WI38 (cell line): ENCODE measurements at regions not wholly inside any gene's neighbourhood (a gene's known extent, or its start where the extent isn't known, plus 50 kb on each side); places are given as distances from the start of the nearest gene placed in this dataset.

Source experiments
- H3K4me3 ChIP-seq: 2 replicates; pipeline ENCODE4 v1.5.1; 2011; ENCODE audit warnings: low read depth, mild to moderate bottlenecking, control low read depth, low read length
- TF ChIP-seq, protein P1 (sequence below): IDR thresholded peaks from 2 replicates; pipeline ENCODE4 v1.5.1; 2012; ENCODE audit warnings: low read depth, mild to moderate bottlenecking, control low read depth, low read length

- TF ChIP-seq, protein P1, sequence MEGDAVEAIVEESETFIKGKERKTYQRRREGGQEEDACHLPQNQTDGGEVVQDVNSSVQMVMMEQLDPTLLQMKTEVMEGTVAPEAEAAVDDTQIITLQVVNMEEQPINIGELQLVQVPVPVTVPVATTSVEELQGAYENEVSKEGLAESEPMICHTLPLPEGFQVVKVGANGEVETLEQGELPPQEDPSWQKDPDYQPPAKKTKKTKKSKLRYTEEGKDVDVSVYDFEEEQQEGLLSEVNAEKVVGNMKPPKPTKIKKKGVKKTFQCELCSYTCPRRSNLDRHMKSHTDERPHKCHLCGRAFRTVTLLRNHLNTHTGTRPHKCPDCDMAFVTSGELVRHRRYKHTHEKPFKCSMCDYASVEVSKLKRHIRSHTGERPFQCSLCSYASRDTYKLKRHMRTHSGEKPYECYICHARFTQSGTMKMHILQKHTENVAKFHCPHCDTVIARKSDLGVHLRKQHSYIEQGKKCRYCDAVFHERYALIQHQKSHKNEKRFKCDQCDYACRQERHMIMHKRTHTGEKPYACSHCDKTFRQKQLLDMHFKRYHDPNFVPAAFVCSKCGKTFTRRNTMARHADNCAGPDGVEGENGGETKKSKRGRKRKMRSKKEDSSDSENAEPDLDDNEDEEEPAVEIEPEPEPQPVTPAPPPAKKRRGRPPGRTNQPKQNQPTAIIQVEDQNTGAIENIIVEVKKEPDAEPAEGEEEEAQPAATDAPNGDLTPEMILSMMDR, result no peak
Observed at GRCh38 chr12:60693019-60693626, 1097.3 kb downstream of the SLC16A7 start.

GRCh38 chr12:60704171-60704914, 1108.5 kb downstream of the SLC16A7 start:
- TF ChIP-seq, protein P1, result no peak
- H3K4me3 ChIP-seq, result no peak overlapping the region

More at GRCh38 chr12:60693019-60693626, 1097.3 kb downstream of the SLC16A7 start:
- no peak overlapping the region for H3K4me3 ChIP-seq

DNA sequence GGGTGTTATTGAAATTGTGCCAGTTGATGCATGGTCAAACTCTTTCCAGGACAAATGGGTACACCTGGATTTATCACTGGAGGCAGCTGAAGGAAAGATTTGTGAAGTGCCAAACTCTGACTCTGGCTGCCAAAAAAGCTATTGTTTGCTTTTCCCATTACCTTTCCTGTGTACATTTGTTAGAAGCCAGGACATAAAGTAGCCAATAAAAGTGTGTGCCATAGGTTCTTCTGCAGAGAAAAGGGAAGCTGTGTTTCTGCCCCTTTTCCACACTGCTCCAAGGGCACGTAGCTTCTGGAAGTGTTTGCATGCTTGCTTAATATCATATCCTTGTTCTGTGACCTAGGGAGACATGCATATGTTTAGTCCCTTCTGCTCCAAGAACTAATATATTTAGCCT, 1114.4 kb downstream of the SLC16A7 start:
- TF ChIP-seq, protein P1, result no peak
- H3K4me3 ChIP-seq, result no peak overlapping the region

DNA sequence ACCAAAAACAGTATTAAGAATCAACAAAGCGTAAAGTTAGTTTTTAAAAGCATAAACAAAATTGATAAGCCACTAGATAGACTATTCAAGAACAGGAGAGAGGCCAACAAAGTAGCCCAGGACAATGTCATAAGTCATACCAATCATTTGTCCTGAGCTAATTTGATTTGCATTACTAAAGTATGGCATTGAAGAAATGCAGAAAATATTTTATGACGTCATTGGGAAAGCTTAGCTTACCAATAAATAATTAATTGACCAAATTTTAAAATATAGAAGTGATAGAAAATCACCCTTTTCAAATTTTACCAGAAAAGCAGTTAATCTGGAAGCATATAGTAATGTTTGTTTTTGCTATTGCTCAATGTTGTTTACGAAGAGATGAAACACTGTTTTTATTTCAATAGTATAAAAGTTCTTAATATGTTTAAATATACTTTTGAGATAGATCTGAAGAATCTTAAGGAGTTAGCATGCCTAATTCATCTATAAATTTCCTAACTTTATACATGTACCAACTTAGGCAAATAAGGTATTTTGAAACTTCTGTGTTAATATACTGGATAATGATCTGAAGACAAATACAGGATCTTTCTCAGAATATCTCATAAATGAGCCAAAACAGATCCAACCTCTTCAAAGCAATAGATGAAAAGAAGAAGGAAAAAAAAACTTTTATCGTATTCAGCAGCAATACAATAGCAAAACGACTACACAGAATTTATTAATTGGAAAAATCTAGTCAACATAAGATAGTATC, 1118.5 kb downstream of the SLC16A7 start:
- TF ChIP-seq, protein P1, result no peak
- H3K4me3 ChIP-seq, result no peak overlapping the region

- TF ChIP-seq, protein P1, result no peak
- no peak overlapping the region for H3K4me3 ChIP-seq
Observed at GRCh38 chr12:60724475-60724874, 1128.6 kb downstream of the SLC16A7 start.

- TF ChIP-seq, protein P1, result no peak
- no peak overlapping the region for H3K4me3 ChIP-seq
Observed at GRCh38 chr12:60724984-60725383, 1129.2 kb downstream of the SLC16A7 start.

GRCh38 chr12:60752589-60752988, 1156.8 kb downstream of the SLC16A7 start:
- H3K4me3 ChIP-seq, result no peak overlapping the region
- TF ChIP-seq, protein P1, result no peak
